MM.1S (cell line): ENCODE measurements at regions not wholly inside any gene's neighbourhood (a gene's known extent, or its start where the extent isn't known, plus 50 kb on each side); places are given as distances from the start of the nearest gene placed in this dataset.

Experiments
- EZH2 ChIP-seq: fragments of 300-600 bp; sonication (generic); optimal IDR thresholded peaks from 2 replicates; pipeline ENCODE3; 2017; ENCODE audit warnings: low read depth, mild to moderate bottlenecking, antibody characterized with exemption, low read length, mixed read lengths
- TF ChIP-seq, protein P1 (sequence below): fragments of 300-600 bp; sonication (generic); IDR thresholded peaks from 2 replicates; pipeline ENCODE4 v1.5.1; 2016; ENCODE audit warnings: antibody characterized with exemption, low read length, mixed read lengths

DNA sequence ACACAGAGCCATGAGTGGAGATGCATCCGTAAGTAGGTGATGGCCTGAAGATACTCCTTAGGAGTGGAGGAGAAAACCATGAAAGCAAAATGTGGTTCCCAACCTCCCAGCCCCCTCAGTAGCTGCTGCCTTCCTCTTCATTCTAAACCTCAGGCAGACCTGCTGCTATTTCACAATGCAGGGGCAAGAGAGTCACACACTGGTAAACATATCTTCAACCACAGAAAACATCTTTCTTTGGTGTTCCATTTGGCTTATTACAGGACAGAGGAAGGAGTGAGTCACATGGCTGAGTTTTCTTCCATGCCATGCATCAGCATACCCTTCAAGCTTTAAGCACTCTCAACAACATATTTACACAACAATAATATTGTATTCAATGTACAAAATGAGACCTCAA, 342.1 kb downstream of the BMPER start:
- TF ChIP-seq, protein P1, sequence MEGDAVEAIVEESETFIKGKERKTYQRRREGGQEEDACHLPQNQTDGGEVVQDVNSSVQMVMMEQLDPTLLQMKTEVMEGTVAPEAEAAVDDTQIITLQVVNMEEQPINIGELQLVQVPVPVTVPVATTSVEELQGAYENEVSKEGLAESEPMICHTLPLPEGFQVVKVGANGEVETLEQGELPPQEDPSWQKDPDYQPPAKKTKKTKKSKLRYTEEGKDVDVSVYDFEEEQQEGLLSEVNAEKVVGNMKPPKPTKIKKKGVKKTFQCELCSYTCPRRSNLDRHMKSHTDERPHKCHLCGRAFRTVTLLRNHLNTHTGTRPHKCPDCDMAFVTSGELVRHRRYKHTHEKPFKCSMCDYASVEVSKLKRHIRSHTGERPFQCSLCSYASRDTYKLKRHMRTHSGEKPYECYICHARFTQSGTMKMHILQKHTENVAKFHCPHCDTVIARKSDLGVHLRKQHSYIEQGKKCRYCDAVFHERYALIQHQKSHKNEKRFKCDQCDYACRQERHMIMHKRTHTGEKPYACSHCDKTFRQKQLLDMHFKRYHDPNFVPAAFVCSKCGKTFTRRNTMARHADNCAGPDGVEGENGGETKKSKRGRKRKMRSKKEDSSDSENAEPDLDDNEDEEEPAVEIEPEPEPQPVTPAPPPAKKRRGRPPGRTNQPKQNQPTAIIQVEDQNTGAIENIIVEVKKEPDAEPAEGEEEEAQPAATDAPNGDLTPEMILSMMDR = no peak
- TF ChIP-seq EZH2 = no peak
